GM18907 (cell line): ENCODE measurements at regions not wholly inside any gene's neighbourhood (a gene's known extent, or its start where the extent isn't known, plus 50 kb on each side); places are given as distances from the start of the nearest gene placed in this dataset.

Experiments used
- ATAC-seq: cut with Tn5 transposase; IDR thresholded peaks from one replicate; pipeline ENCODE4 v1.9.1; 2021; ENCODE audit warnings: mild to moderate bottlenecking, moderate library complexity; ENCODE audit not compliant: unreplicated experiment

DNA sequence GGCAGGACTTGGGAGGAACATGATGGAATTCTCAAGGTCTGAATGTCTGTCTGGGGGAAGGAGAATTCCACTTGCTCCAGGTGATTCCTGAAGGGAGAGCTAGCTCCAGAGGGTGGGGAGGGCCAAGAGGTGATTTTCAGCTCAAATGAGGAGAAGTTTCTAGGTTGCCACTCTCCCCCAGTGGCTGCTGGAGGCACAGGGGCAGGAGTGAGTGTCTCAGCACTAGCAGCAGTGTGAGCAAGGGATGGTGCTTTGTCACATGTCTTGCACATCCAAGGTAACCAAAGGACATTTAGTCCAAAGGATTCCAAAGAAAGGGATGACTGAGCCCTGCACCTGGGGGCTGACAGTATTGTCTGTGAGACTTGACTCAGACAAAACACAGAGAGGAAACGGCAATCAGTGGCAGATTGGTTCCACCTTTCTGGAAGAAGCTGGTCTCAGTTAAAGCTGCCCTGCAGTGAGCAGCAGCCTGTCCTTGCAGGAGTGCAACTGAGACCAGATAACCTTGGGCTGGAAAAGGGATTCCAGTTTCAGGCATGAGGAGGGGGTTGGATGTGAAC is 51.2 kb upstream of the PCBD1 start:
- no peak for ATAC-seq

DNA sequence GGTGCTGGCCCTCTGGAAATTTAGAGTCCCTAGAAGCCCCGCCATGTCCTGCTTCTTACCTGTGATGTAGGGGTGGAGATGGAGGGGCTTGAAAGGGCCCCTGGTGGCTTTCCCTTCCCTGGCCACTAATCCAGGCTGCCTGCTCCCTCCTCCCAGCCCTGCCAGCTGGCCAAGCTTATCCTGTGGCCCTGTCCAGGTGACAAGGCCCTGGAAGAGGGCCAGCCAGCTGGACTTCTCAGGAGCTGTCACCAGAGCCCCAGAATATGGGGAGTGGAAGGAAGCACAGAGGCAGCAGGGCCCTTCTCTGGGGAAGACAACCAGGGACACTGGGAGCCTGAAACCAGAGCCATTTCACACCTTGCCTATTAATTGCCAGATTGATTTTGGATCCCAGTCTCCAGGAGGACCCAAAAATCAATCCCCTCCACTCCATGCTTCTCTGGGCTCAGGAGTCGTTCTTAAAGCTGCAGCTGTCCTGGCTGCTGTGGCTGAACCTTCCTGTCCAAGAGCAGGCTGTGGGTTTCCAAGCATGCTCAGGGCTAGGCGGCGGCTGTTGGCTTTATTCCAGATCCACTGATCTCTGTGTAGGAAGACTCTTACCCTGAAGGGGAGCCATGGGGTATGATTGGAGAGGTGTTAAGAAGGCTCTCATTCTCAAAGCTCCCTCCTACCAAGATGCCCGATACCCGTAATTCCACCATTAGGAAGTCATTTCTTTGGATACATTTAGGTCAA is 52.6 kb upstream of the PCBD1 start:
- no peak for ATAC-seq

DNA sequence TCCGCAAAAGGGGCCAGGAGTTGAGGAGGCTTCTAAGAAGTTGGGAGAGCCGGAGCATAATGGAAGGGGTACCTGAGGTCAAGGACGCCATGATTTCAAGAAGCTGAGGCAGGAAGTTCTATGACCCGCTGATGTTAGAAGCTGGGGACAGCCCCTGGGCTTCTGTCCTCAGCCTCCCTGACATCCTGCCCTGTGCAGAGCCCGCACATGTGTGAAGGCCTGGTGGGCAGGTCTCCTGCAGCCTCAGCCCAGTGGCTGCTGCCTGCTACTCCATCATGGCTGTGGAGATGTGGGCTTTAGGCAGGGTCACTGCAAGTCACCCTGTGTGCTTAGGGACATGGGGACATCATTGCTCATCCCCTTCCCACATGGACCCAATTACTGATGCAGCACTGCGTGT is 53.8 kb upstream of the PCBD1 start:
- ATAC-seq: no peak

DNA sequence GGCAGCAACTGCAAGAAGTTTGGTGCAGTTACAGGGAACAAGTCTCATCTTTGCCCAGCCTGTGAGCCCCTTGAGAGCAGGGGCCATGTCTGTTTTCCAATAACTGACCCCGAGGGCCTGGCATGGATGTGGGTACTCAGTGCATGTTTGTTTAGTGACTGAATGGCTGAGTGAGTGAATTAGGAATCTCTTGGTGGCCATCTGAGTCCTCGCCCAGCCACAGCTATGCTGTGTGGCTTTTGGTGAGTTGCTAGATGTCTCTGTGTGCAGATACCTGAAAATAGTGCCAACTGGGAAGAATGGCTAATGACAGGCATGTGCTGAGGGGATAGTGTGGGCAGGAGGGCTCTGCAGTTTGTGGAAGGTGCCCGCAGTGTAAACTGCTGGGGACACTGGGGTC is 54.4 kb upstream of the PCBD1 start:
- ATAC-seq: no peak

DNA sequence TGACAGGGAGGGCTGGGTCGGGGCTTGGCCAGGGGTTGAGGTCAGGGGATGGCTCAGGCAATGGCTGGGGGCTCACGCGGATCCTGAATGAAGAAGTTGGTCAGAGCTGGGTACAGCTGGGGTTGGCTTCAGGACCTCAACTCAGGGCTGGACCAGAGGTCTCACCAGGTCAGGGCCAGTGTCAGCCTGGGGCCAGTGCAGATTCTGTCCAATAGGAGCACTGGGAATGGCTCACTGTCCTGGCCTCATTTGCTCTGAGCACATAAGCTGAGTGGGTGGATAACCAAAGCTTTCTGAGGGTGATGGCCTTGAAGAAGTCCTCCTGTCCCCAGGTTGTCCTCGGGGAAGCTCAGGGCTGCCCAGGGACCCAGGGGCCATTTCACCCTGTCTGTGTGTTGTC is 54.9 kb upstream of the PCBD1 start:
- ATAC-seq: no peak

DNA sequence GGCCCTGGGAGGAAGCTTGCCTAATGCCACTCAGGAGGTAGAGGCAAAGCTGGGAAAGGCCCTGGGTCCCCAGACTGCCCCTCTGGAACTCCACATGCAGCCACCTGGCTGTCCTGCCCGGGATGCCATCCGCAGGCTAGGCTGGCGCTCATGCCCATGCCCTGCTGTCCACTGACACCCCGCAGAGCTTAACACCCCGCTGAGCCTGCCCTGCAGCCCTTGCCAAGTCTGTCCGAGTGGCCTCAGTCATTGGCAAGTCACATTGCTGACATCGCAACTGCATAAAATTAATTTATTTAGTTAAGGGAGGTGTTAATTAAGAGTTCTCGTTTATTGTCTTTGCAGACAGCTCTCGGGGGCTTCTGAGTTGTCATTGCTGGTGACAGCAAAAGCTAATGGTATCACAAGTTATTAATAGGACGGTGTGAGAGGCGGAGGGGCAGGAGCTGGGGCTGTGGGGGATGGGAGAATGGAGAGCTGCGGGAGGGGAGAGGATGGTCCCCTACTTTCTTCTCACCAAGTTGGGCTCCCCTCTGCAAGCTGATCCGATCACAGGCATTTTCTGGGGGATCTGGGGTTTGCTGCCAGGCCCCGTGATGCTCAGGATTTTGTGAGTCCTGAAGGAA is 55.6 kb upstream of the PCBD1 start:
- ATAC-seq: no peak

DNA sequence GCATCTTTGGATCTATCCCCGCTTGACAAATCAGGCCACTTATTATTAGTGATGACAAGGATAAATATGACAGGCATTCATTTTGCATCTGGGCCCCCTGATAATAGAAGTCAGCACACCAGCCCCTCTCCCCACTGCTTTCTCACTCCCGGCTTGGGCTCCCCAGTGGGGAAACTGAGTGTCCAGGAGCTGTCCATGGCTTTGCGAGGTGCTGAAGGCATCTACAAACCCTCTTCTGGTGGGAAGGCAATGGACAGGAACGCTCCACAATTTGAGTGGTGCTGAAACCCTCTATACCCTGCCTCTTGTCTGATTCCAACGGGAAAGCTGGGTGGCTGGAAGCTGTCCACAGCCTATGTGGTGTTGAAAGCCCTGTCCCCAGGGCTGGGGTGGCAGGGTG is 61.7 kb upstream of the PCBD1 start:
- no peak for ATAC-seq

DNA sequence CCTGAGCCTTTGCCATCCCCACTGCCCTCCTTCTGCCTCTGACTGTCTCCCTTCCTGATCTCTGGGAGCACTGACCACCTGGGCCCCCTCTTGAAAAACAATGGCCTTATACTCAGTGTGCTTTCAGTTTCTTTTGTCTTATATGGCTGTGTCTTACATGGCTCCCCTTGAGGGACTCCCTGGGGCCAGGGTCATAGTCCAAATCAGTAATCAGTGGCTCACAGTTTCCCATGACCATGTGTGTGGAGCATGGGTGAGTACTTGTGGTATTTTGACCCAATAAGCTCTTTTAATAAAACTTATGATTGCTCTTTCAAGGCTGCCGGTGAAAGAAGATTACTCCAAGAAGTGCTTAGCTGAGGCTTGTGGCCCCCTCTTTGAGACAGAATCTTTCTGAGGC is 62.4 kb upstream of the PCBD1 start:
- ATAC-seq: no peak

DNA sequence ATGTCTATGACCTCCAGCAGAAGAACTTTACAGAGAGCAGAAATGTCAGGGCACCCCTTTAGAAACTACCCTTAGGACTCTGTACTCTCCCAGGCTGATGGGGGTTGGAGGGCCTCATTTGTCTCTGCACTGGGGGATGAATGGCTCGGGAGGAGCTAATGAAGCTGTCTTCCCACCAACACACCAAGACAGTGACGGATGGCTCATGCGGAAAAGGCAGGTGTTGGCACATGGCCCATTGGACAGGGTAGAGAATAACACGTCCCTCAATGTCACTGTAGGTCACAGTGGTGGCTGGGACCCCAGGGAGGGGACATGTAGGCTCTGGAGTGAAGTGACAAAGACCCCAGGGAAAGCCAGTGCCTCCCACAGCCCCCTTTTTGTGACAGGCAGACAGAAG is 64.0 kb upstream of the PCBD1 start:
- ATAC-seq: no peak

DNA sequence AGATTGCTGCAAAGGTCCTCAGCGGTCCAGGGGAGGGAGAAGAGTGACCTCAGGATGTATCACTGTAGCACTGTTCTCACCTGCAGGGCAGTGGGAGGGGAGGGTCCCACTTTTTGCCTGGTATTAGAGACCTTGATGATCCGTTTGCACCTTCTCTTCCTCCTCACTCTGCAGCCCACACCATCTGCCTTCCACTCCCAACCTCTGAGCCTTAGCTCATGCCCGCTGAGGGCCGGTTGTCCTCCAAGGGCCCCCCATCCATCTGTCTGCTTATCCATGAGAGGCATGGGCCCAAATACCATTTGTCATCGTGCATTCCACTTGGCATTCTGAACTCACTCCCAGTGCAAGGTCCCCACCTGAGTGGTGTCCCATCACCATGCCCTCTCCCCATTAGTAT is 64.6 kb upstream of the PCBD1 start:
- ATAC-seq: no peak

DNA sequence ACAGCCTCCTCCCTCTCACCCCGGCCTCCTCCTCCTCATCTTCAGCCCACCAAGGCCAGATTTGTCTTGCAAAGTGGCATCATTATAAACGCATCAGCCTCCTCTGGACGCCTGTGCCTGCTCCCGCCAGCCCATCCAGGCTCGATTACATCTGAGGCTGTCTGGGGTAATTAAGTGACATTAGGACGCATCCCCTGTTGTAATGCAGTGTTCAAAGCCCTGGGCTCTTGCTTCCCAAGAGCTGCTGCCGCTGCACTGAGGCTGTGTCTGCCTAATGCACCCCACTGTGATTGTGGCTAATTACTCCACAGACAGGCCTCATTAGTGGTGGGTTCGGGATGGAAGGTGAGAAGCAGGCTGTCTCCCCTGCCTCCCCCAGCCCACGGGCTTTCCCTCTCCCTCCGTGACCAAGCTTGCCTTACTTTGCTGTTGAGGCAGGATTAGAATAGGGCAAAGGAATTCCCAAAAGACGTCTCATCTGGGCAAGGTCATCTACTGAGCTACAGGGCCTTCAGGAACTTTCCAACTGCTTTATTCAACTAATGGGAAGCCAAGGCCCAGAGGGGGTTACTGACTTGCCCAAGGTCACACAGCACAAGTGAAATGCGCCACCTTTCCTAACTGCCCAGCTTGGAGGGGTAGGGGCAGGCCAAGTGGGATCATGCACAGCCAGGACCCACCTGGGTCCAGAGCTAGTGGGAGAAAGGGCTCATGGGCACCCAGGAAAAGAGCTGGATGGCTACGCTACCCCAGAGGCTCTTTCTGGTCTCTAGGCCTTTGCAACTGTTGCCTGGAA is 66.2 kb upstream of the PCBD1 start:
- no peak for ATAC-seq

DNA sequence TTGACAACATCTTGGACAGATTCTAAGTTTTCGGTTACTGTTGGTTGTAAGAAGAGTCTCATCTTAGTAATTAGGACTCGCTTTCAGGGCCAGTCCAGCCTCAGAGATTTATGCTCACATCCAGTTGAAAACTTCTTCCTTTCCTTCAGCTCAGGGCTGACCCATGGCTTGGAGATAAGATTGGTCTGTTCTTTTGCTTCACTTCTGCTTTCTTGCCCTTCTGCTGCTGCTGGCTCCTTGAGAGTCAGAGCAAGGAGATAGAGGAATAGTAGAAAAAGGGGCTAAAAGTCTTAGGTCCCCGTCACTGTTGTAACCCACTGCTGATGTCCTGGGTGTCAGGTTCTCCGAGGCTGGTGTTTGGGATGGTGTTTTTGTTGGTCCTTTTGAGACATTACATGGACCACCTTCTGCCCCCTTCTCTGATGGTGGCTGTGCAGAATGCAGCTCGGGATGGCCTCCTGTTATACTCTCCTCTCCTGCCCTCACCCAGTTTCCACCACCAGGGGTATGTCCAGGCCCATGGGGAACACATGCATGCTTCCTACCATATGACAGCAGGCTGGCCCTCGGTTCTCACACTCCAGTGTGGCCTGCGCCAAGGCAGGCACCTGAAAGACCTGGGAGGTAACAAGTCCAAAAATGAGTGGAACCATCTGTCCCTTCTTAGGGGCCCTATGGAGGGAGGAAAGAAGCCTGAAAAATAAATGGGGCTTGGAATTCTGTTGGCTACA is 67.8 kb upstream of the PCBD1 start:
- ATAC-seq: no peak

DNA sequence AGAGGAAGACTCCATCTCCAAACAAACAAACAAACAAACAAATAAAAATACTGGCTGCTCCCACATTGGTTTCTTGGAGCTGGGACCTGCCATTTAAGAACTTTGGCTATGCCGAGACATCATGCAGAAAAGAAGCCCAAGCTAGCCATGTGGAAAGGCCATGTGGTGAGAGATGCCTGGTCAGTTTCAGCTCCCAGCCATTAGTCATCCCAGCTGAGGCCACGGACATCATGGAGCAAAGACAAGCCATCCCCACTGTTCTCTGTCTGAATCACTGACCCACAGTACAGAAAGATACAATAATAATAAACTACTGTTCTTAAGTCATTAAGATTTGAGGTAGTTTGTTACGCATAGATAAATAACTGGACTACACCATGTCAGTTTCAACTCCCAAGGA is 70.0 kb upstream of the PCBD1 start:
- ATAC-seq: no peak

DNA sequence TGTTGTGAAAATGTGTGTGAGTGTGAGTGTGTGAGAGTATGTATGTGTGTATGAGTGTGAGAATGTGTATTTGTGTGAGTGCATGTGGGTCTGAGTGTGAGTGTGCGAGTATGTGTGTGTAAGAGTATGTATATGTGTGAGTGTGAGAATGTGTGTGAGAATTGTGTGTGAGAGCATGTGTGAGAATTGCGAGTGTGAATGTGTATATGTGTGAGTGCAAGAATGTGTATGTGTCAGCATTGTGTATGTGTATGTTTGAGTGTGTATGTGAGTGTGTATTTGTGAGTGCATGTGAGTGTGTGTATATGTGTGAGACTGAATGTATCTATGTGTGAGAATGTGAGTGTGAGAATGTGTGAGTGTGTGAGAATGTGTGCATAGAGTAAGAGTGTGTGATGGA is 72.0 kb upstream of the PCBD1 start:
- ATAC-seq: no peak

DNA sequence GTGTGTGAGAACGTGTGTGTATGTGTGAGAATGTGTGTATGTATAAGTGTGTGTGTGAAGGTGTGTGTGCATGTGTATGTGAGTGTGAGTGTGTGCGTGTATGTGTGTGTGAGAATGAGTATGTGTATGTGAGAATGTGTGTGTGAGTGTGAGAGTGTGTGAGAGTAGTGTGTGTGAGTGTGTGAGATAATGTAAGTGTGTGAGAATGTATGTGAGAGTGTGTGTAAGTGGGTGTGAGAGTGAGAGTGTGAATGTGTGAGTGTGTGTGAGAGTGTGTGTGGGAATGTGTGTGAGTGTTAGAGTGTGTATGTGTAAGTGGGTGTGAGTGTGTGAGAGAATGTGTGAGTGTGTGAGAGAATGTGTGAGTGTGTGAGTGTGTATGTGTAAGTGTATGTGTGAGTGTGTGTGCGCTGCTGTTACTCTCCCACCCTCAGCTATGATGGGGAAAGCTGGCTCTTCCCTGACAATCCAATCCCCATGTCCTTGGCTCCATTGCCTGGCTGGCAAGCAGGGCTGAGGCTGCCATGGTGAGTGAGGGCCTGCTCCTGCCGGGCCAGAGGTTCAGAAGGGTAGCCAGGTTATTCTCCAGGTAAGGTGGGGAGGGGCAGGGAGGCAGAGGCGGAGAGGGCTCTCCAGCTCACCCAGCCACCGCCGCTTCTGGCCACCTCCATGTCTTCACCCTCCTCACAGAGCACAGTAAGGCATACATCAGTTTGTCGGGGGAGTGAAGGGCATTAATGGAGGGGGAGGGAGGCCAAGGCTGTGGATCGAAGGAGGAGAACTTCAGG is 72.6 kb upstream of the PCBD1 start:
- ATAC-seq: no peak

DNA sequence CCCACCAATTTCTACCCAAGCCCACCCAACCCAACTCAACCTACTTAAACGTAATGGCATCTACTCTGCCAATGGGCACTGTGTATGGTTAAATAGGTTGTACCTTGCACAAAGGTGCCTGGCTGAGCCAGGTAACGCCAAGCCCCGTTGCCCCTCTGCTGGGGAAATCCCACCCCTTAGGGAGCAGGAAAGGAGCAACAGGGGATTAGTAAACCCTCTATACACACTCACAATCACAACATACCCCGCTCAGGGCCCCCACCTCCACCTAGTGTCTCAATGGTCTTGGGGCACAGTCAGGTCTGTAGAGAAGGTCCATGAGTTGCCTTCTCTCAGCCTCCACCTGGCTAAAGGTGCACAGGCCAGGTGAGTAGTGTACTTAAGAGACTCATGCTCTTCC is 74.3 kb upstream of the PCBD1 start:
- ATAC-seq: no peak

DNA sequence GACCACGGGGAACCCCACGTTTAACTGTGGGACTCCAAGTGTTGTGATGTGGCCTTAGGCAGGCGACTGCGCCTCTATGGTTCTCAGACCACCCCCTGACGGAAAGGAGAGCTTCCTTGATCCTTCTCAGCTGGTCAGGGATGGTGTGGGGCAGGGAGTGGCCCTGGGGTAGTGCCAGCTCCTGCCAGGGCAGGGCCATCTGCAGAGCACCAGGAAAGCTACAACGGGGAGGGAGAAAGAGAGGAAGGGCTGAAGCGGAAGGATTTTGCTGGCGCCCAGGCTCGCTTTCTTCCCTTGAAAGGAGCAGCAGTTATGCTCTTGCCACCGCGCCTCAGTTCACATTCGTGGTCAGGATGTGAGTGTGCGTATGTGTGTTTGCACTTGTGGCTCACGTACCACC is 74.9 kb upstream of the PCBD1 start:
- no peak for ATAC-seq

DNA sequence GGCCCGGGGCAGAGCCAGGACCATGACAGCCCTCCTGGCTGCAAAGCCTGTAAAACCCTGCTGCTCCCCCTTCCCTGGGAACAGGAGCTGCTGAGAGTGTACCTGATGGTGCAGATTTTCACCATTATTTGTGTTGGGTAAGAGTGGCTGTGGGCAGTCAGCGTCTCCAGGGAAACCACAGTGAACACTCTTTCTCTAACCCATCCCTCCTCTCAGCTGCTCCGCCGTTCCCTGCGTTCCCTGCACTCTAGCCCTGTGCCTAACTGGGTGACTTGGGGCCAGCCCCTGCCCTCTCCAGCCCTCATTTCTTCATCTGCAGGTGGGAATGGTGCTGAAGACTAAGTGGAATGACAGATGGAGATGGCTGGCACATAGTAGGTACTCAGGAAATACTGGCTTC is 75.9 kb upstream of the PCBD1 start:
- no peak for ATAC-seq

DNA sequence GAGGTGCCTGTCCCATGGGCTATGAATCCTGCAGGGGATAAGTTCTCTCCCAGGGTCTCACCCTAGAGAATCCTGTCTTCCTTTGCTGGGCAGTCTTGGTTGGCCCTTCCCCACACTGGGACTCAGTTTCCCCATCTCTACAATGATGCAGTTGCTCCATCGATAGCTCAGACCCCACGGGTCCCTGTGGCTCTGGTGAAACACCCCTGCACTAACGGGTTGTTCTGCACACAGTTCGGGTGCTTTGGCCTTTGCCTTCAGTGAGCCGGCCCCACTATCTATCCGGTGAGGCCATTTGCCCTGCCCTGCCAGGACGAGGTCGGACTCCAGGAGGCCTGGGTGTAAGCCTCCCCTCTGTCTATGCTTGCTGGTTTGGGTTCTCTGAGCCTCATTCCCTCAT is 76.5 kb upstream of the PCBD1 start:
- ATAC-seq: no peak

DNA sequence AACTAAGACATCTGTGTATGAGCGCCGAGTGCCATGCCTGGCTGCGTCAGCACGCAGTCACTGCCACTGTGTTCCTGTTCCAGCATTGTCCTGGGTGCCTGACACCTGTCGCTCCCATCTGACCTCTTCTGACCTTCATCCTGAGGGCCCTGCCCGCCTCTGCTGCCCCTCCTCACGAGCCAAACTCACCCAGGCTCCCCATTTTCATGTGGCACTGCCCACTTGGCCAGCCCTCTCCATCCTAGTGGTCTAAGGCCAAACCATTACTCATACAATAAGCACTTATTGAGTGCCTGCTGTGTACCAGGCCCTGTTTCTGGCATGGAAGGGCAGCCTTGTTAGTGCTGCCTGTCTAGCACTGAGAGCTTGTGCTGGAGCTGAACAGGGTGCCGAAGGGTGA is 77.2 kb upstream of the PCBD1 start:
- no peak for ATAC-seq
